ENCODE measurements at regions not wholly inside any gene's neighbourhood (a gene's known extent, or its start where the extent isn't known, plus 50 kb on each side); places are given as distances from the start of the nearest gene placed in this dataset.

GRCh38 chr14:95018821-95019220 lies 138.5 kb downstream of the DICER1 start:
- TF ChIP-seq REST (IDR thresholded peaks at IDR 0.05; ENCODE audit: unreplicated experiment) (no peak), POLR2AphosphoS5 (IDR thresholded peaks at IDR 0.05; ENCODE audit: low read depth) (no peak)
